Uterus (tissue), 2 donors: ENCODE measurements at regions not wholly inside any gene's neighbourhood (a gene's known extent, or its start where the extent isn't known, plus 50 kb on each side); places are given as distances from the start of the nearest gene placed in this dataset.

Source experiments
- POLR2A ChIP-seq, 2 donors: fragments of 450-650 bp; IDR thresholded peaks; one replicate each; pipeline ENCODE4 v1.6.1; 2016; ENCODE audit warnings: antibody characterized with exemption in 2 of 2, mild to moderate bottlenecking in 1 of 2, moderate library complexity in 1 of 2
- TF ChIP-seq, protein P1 (sequence below), 4 experiments: fragments of 200-600 bp in 2 of 4; fragments of 450-650 bp in 2 of 4; sonication (generic) in 2 of 4; IDR thresholded peaks; one replicate each; pipeline ENCODE4 v1.5.1; 2016 to 2019; ENCODE audit warnings: antibody characterized with exemption in 4 of 4, mild to moderate bottlenecking in 2 of 4, moderate library complexity in 1 of 4

DNA sequence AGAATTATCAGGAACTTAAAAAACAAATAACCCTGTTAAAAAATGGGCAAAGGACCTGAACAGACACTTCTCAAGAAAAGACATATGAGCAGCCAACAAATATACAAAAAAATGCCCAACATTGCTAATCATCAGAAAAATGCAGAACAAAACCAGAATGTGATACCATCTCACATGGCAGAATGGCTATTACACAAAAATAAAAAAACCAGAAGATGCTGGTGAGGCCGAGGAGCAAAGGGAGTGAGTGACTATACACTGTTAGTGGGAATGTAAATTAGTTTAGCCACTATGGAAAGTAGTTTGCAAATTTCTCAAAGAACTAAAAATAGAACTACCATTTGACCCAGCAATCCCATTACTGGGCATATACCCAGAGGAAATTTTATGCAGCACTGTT, 95.8 kb upstream of the DSEL start:
- TF ChIP-seq POLR2A (IDR thresholded peaks at IDR 0.05), result no peak
- TF ChIP-seq, protein P1, sequence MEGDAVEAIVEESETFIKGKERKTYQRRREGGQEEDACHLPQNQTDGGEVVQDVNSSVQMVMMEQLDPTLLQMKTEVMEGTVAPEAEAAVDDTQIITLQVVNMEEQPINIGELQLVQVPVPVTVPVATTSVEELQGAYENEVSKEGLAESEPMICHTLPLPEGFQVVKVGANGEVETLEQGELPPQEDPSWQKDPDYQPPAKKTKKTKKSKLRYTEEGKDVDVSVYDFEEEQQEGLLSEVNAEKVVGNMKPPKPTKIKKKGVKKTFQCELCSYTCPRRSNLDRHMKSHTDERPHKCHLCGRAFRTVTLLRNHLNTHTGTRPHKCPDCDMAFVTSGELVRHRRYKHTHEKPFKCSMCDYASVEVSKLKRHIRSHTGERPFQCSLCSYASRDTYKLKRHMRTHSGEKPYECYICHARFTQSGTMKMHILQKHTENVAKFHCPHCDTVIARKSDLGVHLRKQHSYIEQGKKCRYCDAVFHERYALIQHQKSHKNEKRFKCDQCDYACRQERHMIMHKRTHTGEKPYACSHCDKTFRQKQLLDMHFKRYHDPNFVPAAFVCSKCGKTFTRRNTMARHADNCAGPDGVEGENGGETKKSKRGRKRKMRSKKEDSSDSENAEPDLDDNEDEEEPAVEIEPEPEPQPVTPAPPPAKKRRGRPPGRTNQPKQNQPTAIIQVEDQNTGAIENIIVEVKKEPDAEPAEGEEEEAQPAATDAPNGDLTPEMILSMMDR (IDR thresholded peaks at IDR 0.05), result no peak
